A673 (cell line): ENCODE measurements at regions not wholly inside any gene's neighbourhood (a gene's known extent, or its start where the extent isn't known, plus 50 kb on each side); places are given as distances from the start of the nearest gene placed in this dataset.

Source experiments
- EZH2 ChIP-seq: fragments of 200-600 bp; sonication (generic); IDR thresholded peaks from 2 replicates; pipeline ENCODE4 v1.6.1; 2017; ENCODE audit warnings: borderline replicate concordance, low read depth, mild to moderate bottlenecking, mixed read lengths, antibody characterized with exemption, low read length; ENCODE audit not compliant: poor library complexity, severe bottlenecking
- TF ChIP-seq, protein P1 (sequence below): fragments of 300-800, 200-600 bp; sonication (generic); conservative IDR thresholded peaks from 2 replicates; pipeline ENCODE4 v1.5.1; 2017; ENCODE audit warnings: low read depth, mild to moderate bottlenecking, antibody characterized with exemption, low read length, moderate library complexity, mixed read lengths

DNA sequence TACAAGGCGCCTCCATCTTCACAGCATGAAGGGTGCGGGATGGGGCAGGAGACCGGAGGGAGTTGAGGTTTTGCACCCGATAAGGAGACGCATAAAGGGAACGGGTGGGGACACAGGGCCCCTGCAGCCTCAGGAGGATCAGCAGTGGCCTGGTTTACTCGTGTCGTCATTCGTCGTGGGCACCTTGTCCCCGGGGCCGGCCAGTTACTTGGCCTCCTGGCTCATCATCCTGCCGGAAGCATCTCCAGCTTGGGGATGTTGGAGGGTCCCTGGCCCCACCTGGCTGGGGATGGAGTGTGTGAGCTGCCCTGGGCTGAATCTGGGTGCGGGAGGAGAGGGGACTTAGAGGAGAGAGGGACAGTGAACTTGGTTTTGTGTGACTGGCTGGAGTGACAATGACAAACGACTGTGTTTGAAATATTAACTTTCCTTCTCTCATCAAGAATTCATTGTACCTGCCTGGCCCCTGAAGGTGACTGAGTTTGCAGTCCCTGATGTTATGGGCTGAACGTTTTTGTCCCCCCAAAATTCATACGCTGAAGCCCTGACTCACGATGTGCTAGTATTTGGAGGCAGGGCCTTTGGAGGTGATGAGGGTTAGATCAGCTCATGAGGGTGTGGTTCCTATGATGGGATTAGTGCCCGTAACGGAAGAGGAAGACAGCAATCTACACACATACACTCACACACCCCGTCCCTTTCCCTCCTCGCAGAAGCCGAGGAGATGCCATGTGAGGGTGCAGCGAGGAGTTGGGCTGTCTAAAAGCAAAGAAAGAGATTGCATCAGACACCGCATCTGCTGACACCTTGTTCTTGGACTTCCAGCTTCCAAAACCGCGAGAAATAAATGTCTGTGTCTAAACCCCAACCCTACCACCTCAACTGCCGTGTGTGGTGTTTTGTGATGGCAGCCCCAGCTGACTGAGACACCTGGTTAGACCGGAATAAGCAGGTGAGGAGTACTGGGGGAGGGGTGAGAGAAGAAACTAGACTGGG lies 65.0 kb upstream of the MAP3K4 start:
- TF ChIP-seq, protein P1, sequence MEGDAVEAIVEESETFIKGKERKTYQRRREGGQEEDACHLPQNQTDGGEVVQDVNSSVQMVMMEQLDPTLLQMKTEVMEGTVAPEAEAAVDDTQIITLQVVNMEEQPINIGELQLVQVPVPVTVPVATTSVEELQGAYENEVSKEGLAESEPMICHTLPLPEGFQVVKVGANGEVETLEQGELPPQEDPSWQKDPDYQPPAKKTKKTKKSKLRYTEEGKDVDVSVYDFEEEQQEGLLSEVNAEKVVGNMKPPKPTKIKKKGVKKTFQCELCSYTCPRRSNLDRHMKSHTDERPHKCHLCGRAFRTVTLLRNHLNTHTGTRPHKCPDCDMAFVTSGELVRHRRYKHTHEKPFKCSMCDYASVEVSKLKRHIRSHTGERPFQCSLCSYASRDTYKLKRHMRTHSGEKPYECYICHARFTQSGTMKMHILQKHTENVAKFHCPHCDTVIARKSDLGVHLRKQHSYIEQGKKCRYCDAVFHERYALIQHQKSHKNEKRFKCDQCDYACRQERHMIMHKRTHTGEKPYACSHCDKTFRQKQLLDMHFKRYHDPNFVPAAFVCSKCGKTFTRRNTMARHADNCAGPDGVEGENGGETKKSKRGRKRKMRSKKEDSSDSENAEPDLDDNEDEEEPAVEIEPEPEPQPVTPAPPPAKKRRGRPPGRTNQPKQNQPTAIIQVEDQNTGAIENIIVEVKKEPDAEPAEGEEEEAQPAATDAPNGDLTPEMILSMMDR, result no peak
- no peak for TF ChIP-seq EZH2
